Renal cortex interstitium (tissue), 11 donors: ENCODE measurements at regions not wholly inside any gene's neighbourhood (a gene's known extent, or its start where the extent isn't known, plus 50 kb on each side); places are given as distances from the start of the nearest gene placed in this dataset.
"Not testable (repeated sequence)": the region's sequence is repeated elsewhere in the genome, so short reads cannot be mapped to it uniquely, and the experiment has no call there.

Source experiments
- DNase-seq, 11 donors: peaks; one replicate each; pipeline ENCODE4 v3.0.0-alpha.2; 2013; ENCODE audit warnings: low read depth in 9 of 11, low spot score in 4 of 11; ENCODE audit errors: extremely low read depth in 1 of 11

DNA sequence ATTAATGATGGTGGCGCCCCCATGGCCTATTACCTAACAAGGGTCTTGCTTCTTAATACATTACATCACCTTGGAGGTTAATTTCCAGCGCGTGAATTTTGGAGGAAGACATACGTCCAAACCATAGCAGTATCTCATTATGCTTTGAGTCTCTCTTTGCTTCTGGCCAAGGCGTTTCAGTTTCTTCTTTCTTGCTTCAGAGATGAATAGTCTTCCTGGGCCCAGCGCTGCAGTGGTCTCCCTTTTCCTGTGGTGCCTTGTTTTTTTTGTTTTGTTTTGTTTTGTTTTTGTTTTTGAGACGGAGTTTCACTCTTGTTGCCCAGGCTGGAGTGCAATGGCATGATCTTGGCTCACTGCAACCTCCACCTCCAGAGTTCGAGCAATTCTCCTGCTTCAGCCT is 268.4 kb downstream of the SOX4 start:
- no peak for DNase-seq

DNA sequence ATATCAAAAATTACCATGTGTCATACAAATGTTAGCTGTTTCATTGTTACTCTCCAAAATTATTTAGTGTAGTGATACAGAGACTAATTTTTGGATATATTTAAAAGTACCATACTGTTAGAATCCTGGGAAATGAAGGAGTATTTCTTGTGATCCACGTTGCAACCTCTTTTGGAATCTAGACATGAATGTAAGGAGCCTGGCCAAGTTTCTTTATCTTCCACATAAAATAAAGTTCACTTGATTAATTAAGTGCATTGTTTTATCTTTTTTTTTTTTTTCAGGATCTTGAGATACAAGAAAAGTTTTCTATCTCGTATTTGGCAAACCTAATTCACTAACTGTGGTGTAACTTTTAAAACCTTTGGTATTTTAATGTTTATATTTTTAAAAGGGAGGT is 270.7 kb downstream of the SOX4 start:
- DNase-seq, result no peak

DNA sequence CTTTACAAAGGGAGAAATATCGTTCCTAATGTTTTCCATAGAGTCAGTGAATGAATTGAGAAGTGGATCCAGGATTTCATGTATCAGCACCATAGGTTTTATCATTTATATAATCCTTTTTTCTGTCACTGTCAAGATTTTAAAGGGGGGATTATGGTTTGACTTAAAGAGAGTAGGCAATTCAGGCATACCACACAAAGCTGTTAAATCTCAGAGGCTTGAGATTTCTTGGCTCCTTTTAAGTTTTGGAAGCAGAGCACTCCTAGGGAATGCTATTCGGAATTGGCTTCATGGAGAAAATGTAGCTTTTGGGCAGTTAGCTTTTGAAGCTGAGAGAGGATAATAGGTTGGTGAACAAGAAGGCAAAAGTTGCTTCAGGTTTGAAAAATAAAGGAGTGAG is 274.7 kb downstream of the SOX4 start:
- DNase-seq, result no peak

DNA sequence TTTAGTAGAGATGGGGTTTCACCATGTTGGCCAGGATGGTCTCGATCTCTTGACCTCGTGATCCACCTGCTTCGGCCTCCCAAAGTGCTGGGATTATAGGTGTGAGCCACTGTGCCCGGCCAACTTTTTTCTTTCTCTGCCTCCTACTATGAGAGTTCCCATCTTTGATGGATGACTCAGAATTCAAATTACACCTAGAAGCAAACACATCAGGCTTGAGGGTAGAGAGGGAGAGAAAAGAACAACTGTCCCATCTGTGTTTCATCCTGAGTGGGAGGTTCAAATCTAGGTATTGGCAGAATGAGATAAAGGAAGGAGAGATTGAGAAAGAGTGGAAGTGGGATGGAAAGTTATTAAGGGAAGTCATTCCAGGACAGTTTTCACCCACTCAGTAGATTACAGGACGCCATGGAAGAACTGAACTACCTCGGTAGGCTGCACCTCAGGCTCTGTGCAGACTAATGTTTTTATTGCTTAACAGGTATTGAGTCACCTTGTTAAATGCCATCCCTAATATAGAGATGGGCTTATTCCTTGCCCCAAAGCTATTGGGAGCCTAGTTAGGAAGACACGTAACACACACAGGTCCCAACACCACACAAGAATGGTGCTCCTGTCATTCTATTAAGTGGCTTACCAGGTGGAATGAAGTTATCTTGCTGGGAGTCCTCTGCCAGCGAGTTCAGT is 275.7 kb downstream of the SOX4 start:
- DNase-seq, result no peak

DNA sequence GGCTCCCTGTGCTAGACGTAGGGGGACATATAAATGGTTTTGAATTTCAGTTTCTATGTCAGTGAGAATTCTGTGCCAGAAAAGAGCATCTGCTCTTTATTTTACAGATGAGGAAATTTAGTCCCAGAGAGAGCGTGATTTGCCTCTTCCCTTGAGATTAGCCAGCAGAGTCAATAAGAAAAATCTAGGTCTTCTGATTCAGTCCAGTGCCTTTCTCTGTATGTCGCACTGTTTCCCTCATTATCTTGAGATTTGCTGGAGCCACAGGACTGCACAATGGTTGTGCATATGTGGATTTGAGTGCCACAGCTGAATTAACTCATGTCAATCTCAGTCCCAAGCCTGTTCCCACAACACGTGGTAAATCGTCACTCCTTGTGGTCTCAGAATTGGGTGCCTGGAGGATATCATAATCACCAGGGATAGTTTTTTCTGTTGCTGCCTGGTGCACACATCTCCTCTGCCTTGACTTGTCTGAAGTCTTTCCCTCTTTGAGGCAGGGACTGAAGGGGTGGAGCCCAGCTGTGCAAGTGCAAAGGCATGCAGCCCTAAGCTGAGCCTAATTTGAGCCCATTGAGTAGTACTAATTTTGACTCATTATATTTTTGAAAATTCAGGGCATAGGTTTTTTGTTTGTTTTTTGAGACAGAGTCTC is 276.7 kb downstream of the SOX4 start:
- no peak for DNase-seq

DNA sequence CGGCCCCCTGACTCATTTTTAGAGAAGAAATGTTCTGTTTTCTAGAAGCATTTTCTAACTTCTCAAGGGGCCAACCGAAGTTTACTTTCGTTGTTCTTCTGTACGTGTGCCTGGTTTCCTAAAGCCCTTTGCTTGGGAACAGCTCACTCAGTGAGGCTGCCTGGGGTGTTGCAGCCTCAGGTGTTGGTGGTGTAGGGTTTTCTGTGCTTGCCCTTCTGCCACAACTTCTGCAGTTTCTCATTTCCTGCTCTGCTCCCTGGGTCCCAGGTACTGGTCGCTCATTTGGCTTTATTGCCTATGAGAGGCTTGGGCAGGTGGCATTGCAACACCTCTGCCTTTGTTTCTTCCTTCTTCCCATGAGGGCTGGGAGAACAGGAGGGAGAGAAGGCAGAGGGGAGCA is 278.3 kb downstream of the SOX4 start:
- no peak for DNase-seq

DNA sequence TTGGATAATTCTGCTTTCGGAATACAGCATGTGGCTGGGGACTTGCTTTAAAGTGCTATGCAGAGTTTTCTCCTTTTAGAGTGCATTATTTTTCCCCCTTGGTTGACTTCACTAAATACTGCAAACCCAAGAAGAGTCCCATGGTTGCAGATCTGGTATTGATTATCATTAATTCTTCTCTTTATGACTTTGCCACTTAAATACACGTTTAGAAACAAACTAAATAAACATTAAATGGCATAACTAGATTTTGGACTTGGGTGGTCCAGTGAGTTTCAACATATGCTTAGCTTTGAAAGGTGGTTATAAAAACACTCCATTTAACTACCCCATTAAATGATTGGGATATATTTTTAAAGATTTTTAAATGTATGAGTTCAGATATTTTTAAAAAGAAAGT is 279.2 kb downstream of the SOX4 start:
- no peak for DNase-seq

DNA sequence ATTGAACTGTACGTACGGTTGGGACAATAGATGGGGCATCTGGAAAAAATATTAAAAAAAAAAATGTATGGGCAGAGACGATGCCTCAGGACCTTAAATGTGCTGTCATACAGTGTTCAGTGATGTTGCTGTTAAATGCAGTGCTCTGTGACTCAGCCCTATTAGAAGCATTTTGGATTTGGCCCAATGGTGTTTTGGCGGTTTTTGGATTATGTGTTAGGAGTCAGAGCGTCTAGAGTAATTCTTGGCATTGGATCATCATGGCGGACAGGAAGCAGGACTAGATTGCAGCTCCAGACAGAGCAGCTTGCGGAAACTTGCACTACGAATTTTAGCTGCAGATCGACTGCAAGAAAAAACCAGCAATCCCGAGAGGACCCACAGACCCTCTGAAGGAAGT is 280.0 kb downstream of the SOX4 start:
- DNase-seq, result no peak

DNA sequence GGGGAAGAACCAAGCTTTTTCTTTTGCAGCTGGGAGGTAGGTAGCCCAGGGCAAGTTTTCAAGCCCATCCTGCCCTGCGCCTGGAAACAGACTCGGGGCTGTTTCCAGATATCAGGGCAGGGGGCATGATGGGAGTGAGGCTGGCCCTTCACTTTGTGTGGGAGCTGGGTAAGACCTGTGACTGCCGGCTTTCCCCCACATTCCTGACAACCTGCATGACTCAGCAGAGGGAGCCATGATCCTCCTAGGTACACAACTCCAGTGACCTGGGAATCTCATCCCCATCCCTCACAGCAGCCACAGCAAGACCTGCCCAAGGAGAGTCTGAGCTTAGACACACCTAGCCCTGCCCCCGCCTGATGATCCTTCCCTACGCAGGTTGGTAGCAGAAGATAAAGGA is 280.8 kb downstream of the SOX4 start:
- no peak for DNase-seq

DNA sequence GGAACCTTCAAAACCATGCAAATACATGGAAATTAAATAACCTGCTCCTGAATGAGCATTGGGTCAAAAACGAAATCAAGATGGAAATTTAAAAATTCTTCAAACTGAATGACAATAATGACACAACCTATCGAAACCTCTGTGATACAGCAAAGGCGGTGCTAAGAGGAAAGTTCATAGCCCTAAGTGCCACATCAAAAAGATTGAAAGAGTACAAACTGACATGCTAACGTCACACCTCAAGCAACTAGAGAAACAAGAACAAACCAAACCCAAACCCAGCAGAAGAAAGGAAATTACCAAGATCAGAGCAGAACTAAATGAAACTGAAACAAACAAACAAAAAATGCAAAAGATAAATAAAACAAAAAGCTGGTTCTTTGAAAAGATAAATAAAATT is 283.5 kb downstream of the SOX4 start:
- DNase-seq, result not testable (repeated sequence)

DNA sequence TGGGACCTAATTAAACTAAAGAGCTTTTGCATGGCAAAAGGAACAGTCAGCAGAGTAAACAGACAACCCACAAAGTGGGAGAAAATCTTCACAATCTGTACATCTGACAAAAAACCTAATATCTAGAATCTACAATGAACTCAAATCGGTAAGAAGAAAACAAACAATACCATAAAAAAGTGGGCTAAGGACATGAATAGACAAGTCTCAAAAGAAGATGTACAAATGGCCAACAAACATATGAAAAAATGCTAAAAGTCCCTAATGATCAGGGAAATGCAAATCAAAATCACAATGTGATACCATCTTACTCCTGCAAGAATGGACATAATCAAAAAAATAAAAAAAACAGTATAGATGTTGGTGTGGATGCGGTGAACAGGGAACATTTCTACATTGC is 286.7 kb downstream of the SOX4 start:
- not testable (repeated sequence) for DNase-seq

DNA sequence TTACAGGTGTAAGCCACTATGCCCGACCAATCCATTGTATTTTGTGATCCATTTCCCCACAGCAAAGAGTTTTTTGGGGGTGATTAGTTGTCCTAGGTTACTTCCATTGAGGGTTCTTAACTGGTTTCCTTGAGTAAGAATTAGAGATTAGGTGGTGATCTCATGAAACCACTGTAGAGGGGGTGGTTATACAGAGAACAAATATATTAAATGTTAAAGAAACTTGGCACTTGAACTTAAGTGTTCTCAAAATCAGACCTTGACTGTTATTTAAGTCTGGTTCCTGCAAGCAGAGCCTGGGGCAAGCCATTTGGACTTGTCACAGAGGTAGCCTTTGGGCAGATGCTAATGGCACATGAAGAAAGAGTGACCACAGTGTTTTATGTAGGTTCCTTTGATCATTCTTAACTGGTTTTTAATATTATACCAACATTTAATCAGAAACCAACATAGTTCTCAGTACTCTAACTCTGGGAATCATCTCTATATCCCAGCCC is 288.5 kb downstream of the SOX4 start:
- DNase-seq, result no peak

DNA sequence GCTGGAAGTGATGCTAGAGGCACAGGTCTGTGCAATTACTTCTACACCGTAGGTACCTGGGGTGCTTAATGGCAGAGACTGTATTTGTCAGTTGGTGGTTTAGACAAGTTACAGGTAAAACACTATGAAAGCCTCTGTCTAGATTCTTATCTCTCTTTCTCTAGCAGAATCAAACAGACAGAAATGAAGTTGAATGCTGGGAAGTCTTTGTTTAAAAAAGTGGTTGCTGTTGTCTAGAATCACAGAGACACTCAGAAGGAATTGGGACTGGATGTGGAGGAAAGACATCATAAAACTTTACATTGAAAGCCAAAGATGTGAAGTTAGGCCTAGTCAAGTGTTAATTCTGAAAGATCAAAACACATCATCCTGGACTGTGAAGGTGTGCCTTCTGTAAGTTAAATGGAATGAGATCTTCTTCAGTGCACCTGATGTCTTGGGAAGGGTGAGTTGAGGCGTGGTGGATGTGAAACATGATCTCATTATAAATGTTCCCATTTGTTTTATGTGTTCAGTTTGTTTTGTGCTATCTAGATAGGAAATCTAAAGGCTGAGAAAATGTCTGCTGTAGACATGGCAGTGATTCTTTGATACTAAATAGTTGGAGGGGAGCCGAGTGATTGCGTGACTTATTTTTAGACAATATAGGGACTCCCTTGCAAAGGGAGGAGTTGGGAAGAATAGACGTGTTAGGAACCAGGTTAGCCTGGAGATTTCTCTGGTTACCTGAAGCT is 290.2 kb downstream of the SOX4 start:
- no peak for DNase-seq

DNA sequence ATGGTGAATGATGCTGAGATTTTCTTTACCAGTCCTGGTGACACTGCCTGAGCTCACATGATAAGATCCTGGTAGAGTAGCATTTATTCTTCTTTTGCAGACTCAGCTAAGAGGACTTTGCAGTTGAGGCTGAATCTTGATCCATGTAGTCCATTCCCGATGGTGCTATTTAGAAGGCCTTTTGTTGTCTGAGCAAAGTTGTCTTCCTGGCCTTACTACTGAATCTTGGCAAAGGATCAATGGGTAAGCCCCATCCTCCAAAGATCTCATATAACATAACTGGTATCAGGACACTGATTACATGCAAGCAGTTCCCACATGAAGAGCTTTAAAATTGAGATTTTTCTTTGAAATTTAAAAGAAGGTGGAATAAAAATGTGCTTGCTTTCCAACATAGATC is 291.6 kb downstream of the SOX4 start:
- no peak for DNase-seq

DNA sequence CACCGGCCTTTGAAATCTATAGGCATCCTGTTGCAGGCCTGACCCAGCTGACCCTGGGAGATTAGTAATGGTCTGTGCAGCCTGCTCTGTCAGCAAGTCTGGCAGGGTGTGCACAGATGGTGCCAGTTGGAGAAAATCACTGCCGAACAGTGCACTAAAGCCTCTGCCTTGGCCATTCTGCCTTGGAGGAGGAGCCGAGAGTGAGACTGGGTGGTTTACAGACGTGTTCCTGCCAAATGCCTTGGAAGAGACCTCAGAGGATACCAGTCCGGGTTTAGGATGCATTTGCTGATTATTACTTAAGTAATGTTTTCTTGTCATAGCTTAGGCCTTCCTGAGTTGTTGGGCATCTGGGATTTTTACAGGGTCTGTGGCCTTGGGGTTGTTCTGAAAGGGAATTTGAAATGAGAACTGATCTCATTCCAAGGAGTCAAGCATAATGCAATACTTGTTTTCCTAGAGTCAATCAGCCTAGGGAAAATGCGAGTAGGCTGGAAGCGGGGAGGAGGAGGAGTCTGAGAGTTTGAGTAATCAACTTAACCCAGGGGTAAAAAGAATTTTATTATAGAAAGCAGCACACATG is 292.1 kb downstream of the SOX4 start:
- DNase-seq, result peak in 7 of 11 donors; percentile 24 to 54 (median 35)

DNA sequence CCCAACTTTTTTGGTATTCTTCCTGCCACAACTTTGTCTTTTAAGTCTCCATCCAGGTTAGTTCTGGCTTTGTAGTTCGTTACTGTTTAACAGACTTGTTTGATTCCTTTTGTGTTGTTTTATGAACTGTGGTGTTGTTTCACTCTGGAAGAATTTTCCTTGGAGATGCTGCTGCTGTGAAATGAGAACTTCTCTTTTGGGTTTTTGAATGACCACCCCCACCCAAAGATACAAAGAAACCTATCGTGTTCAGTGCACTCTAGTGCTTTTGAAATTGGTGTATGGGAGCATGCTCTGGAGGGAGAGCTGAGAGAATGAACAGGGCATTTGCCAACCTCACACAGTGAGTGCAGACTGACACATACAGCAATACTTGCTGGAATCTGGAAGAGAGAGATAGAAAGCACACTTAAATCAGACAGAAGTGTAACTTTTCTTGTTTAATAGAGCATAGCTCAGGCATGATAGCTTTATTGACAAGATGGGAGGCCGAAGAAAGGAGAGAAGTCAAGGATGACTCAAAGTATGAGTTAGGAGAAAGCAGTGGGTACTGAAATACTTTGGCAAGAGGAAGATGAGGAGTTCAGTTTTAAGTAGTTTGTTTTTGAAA is 293.1 kb downstream of the SOX4 start:
- DNase-seq, result peak in 6 of 11 donors; percentile 20 to 62 (median 44)

DNA sequence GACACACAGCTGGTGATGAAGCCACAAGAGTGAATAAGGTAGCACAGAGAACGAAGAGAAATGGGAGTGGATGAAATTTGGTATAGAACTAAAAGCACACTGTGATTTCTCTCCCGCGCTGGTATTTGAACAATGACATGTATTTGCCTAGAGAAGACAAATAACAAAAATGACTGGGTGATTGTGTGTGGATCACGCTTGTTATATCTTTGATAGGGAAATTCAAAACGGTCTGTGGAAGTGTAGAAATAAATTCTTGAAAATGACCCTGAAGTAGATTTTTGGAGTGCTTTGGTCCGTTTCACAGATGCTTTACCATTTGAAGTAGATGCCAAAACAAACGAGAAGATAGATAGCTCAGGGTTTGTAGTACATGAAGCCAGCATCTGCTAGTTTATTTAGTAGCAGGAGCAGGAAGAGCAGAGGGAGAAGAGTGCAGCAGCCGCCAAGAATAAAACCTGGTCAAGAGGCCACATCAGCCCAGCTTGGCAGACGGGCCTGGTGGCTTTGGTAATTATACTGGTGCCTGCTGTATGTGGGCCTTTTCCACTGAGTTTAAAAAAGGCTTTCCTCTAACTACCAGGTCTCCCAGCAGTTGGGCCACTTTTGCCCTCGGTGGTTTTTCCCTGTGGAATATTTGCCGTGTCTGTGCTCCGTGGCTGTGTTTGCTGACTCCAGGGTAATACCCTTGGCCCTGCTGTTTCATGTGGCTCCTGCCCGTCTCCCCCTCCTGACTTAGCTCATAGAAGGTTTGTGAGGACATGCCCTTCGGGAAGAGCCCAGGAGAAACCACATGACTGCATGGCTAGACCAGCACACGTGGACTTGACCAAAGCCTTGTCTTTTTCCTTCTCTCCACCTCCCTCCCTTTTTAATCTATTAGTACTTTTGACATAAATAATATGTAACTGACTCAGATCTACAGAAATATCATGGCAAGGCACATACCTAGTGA is 294.0 kb downstream of the SOX4 start:
- peak in 6 of 11 donors; percentile 18 to 56 (median 42) for DNase-seq

DNA sequence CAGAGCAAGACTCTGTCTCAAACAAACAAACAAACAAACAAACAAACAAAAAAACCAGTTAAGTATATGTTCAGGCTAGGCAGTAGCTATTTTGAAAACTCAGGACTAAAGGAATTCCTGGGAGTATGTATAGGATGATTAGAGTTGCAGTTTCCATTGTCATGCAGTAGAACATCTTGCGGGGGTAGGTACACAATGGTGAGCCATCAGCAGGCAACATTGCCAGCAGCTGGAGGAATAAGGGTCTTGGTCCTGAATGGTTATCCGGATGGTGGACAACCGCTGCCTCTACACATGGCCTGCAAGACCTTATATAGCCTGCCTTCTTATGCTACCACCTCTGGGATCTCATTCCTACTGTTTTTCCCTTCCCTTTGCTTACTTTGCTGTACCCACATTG is 297.5 kb downstream of the SOX4 start:
- no peak for DNase-seq
